ENCODE measurements at regions not wholly inside any gene's neighbourhood (a gene's known extent, or its start where the extent isn't known, plus 50 kb on each side); places are given as distances from the start of the nearest gene placed in this dataset.

GRCh38 chr6:167446046-167446445 is 121.2 kb downstream of the TTLL2 start:
- DNase-seq (ENCODE audit: low read depth, low spot score): no peak
- no peak for TF ChIP-seq CTCF (IDR thresholded peaks at IDR 0.05; ENCODE audit: low read depth, low read length)
- in situ Hi-C loops (cut with HindIII; ENCODE audit: low sequenced_read_pairs): no loop called here
- no peak overlapping the region for H3K4me3 ChIP-seq (ENCODE audit: low read depth, low read length)

GRCh38 chr6:167446971-167447370 is 122.1 kb downstream of the TTLL2 start:
- in situ Hi-C loops (cut with HindIII; ENCODE audit: low sequenced_read_pairs): no loop called here
- H3K4me3 ChIP-seq (ENCODE audit: low read depth, low read length): no peak overlapping the region
- no peak for TF ChIP-seq CTCF (IDR thresholded peaks at IDR 0.05; ENCODE audit: low read depth, low read length)
- no peak for DNase-seq (ENCODE audit: low read depth, low spot score)

GRCh38 chr6:167448378-167448777 is 123.5 kb downstream of the TTLL2 start:
- H3K4me3 ChIP-seq (ENCODE audit: low read depth, low read length): no peak overlapping the region
- in situ Hi-C loops (cut with HindIII; ENCODE audit: low sequenced_read_pairs): no loop called here
- TF ChIP-seq CTCF (IDR thresholded peaks at IDR 0.05; ENCODE audit: low read depth, low read length): no peak
- no peak for DNase-seq (ENCODE audit: low read depth, low spot score)

GRCh38 chr6:167449094-167449861 is 124.4 kb downstream of the TTLL2 start:
- DNase-seq (ENCODE audit: low read depth, low spot score): no peak
- in situ Hi-C loops (cut with HindIII; ENCODE audit: low sequenced_read_pairs): no loop called here
- H3K4me3 ChIP-seq (ENCODE audit: low read depth, low read length): no peak overlapping the region
- no peak for TF ChIP-seq CTCF (IDR thresholded peaks at IDR 0.05; ENCODE audit: low read depth, low read length)

GRCh38 chr6:167450626-167451025 is 125.7 kb downstream of the TTLL2 start:
- in situ Hi-C loops (cut with HindIII; ENCODE audit: low sequenced_read_pairs): no loop called here
- H3K4me3 ChIP-seq (ENCODE audit: low read depth, low read length): no peak overlapping the region

GRCh38 chr6:167452338-167453081 is 127.6 kb downstream of the TTLL2 start:
- H3K4me3 ChIP-seq (ENCODE audit: low read depth, low read length): no peak overlapping the region
- no peak for TF ChIP-seq CTCF (IDR thresholded peaks at IDR 0.05; ENCODE audit: low read depth, low read length)
- in situ Hi-C loops (cut with HindIII; ENCODE audit: low sequenced_read_pairs): no loop called here
- DNase-seq (ENCODE audit: low read depth, low spot score): no peak

More at GRCh38 chr6:167450626-167451025, 125.7 kb downstream of the TTLL2 start:
- no peak for TF ChIP-seq CTCF (IDR thresholded peaks at IDR 0.05; ENCODE audit: low read depth, low read length)
- no peak for DNase-seq (ENCODE audit: low read depth, low spot score)
